ENCODE measurements at regions not wholly inside any gene's neighbourhood (a gene's known extent, or its start where the extent isn't known, plus 50 kb on each side); places are given as distances from the start of the nearest gene placed in this dataset.

DNA sequence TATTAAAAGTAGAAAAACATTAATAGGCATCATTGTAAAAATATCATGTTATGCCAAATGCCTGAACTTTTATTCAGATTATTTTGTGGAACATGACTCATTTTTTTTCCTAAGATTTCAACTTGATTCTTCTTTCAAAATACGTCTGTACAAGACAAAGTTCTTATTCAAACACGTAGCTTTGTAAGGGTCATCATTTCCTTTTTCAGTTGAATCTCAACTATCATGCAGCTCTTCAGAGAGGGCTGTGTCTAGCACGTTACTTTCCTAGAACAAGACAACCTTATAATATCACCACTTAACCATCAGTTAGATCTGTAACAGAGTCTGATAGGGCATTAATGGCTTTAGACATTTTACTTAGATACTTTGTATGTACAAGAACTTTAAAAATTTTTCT lies 608.9 kb downstream of the AMY1C start:
- WGBS (ENCODE audit: insufficient coverage, insufficient replicate concordance, low lambda C conversion rate, missing lambda C conversion rate): 0% methylated on average over 3 of the region's 3 CpGs
- intact Hi-C loops (cut with micrococcal nuclease; ENCODE audit: unreplicated experiment): no loop called here
- Histone ChIP-seq H3K79me2 (ENCODE audit: control insufficient read depth, insufficient read depth, low read length) (no peaks in the 10 kb centered on the region), H3K4me3 (no peak overlapping the region), H3K4me2 (ENCODE audit: control insufficient read depth, insufficient read depth) (no peak overlapping the region), H2AFZ (ENCODE audit: control insufficient read depth, low read depth, low read length) (no peak overlapping the region), H3K36me3 (ENCODE audit: control insufficient read depth in 2 of 2, insufficient read depth in 2 of 2, low read length in 1 of 2) (no peaks in the 10 kb centered on the region), H3K27me3 (replicated peaks in 1 of 2; ENCODE audit: control insufficient read depth in 2 of 2, insufficient read depth in 2 of 2, low read length in 1 of 2) (no peaks in the 10 kb centered on the region), H3K9ac (ENCODE audit: control insufficient read depth, insufficient read depth, low read length) (no peak overlapping the region), H3K9me3 (replicated peaks; ENCODE audit: control insufficient read depth, insufficient read depth, low read length) (no peaks in the 10 kb centered on the region), H4K20me1 (ENCODE audit: control insufficient read depth, insufficient read depth) (no peaks in the 10 kb centered on the region), H3K4me1 (ENCODE audit: control insufficient read depth, insufficient read depth, low read length) (no peaks in the 10 kb centered on the region), H3K27ac (ENCODE audit: control insufficient read depth, insufficient read depth) (no peak overlapping the region)
- in situ Hi-C loops (cut with MboI): no loop called here
- no peak for DNase-seq (ENCODE audit: low read depth, low spot score)
- FAIRE-seq: no peak
- ChIA-PET SMC1A (ENCODE audit: uncharacterized antibody, unreplicated experiment) (no interaction called here), CTCF (no interaction called here), POLR2A (no interaction called here), RAD21 (ENCODE audit: unreplicated experiment) (no interaction called here)
- no peak for ATAC-seq
- TF ChIP-seq RAD51 (IDR thresholded peaks at IDR 0.05): no peak
- no peak for TF ChIP-seq KAT2A (conservative IDR thresholded peaks at IDR 0.05; ENCODE audit: control insufficient read depth, low read depth, low read length)
- no peak for TF ChIP-seq NFYA (IDR thresholded peaks at IDR 0.05; ENCODE audit: borderline replicate concordance, low read depth, low read length)
- no peak for TF ChIP-seq GATAD2B (conservative IDR thresholded peaks at IDR 0.05; ENCODE audit: low read depth)
- no peak for TF ChIP-seq CREM (IDR thresholded peaks at IDR 0.05; ENCODE audit: low read depth)
- no peak for TF ChIP-seq ZNF687 (IDR thresholded peaks at IDR 0.05)
- no TSS peak for BruUV-seq (replicated peaks)

All from GM12878 (cell line).